Stimulated activated CD4-positive, alpha-beta T cell treated with anti-CD3 and anti-CD28 coated beads, Interleukin-15, amount 100 ng/mL, for 48 hours (primary cell): ENCODE measurements at regions not wholly inside any gene's neighbourhood (a gene's known extent, or its start where the extent isn't known, plus 50 kb on each side); places are given as distances from the start of the nearest gene placed in this dataset.

Experiments
- DNase-seq, 2 donors: peaks; one replicate each; pipeline ENCODE4 v3.0.0-alpha.2; 2020; ENCODE audit warnings: low read depth in 2 of 2

DNA sequence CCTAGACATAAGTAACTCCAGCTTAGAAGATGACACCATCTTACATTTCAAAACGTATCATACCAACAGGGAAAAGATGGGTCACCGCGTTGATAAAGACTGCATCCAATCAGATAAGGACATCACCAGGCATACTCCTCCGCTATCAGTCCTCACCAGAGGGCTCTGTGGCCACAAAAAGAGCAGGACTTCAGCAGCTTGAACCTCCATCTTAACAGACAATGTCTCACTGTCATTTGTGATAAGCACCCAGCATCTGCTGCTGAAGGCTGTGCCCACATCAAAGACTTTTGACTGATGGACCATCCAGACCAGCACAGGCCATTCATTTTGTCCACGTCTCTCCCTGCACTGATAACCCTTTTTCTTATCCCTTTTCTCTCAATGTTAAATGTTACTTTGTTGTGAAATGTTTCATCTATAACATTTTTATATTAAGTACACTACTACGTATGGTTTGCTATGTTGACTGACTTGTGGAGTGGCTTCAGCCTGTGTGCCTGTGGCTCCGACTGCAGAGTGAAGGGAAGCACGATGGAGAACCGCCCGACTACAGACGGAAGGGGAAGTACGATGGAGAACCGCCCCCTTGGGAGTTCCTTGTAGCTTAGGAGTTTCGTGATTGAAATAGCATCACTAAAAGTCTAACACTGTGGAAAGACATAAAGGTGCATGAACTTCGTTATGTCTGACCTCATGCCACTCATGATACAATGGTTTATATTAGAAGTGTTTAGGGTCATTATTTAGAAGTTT, 595.4 kb upstream of the AGA start:
- no peak for DNase-seq

DNA sequence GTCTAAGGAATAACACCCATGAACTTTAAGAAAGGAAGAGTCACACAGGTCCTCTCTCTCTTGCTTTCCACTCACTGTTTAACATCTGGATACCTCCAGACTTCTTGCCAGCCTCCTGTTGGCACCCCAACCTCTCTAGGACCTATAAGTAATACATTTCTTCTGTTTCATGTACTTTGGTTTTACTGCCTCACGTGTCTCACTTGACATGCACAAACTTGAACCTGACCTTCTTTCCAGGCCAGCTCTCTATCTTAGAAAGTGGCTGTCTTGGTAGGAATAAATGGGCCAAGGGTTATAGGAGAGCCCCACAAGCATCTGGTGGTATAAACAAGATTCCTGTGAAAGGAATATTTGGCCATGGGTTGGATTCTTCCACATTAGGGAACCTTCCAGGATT, 614.8 kb upstream of the AGA start:
- no peak for DNase-seq

DNA sequence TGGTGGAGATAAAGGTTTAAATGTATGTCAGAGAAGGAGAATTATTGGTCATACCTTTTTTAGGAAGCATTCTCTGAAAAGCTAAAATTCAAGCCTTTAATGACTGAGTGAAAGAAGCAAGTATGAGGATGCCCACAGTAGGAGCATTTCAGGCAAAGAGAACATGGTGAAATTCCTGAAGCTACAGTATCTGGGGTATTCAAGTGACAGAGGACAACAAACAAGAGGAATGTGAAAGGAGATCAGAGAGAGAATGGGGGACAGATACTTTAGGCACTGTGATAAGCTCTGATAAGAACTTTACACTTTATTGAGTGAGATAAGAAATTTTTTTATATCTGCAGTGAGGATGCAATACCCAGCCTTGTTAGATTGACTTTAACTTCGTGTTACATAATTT, 621.3 kb upstream of the AGA start:
- no peak for DNase-seq

DNA sequence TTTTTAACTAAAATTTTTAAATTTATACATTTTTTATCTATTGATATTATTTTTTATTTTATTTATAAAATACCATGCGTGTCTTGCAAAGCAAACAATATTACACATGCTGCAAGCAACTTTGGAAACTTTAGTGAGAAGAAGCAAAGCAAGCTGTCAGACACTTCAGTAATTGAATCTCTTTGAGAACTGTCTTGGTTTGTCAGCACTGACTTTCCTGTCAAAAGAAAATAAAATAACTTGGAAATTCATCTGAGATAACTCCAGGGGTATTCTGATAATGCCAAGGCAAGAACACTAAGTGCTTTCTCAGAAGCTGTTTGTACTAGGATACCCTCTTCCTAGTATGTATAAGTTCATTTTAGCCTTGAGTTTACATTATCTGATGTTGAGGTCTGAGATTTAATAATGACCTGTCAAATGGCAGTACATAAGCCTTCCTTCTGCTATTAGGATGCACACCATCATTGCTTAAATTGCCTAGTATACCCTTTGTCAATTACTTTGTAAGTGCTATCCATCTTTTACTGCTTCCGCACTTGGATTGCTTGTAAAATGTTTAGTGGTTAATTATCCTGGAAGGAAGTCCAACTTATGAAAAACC, 624.2 kb upstream of the AGA start:
- DNase-seq, result no peak

DNA sequence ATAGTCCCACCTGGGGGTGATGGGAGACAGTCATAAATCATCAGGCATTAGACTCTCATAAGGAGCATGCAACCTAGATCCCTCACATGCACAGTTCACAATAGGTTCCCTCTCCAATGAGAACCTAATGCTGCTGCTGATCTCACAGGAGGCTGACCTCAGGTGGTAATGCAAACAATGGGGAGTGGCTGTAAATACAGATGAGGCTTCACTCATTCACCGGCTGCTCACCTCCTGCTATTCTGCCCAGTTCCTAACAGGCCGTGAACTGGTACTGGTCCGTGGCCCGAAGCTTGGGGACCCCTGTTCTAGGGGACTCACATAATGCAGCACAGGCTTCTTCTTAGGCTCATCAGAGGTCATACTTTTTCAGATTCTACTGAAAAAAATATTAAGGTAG, 625.9 kb upstream of the AGA start:
- no peak for DNase-seq

DNA sequence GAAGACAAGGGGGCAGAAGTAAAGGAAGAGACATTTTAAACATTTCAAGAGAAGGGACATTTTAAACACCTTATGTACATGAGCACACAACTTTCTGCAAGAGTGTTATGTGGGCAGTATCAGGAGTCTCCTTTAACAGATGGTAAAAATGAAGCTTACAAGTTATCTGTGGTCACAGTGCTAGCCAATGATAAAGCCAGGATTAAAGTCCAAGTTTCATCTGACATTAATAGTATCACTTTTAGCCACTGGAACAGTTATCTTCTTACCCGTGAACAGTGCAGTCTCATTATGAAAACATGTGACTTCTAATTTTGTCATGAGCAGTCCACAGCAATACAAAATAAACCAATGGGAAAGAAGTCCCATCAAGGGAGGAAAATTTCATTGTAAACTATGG, 627.9 kb upstream of the AGA start:
- no peak for DNase-seq

DNA sequence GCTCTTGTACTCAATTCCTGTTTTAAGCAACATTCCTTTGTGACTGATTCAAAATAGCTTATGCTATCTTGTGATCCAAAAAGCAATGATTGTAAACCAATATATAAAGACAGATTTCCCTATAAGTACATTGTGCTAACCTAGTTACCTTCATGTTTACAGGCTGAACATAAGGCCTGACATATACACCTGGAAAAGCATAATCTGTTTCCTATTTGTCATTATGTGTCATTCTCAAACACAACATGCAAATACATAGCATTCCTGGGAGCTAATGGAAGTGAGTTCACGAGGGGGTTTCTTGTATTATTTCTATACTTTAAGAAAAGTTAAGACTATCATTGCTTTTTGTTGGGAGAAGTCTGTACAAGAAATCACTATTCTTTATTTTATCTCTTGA, 638.1 kb upstream of the AGA start:
- no peak for DNase-seq

DNA sequence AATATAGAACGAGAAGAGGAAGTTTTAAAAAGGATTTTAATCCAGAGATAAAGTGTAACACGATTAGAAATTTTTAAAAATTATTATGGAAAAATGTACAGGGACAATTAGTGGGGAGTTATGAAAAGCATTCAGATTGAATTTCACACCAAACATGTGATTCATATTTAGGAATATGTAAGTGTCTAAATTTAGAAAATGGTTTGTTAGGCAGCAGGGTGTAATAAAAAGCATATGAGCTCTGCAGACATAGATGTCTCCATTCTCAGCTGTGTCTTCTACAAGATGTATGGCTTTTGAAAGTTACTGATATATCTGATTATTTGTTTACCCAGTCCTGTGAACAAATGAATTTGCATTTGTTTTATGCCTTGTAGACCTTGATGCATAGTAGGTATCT, 638.9 kb upstream of the AGA start:
- DNase-seq, result no peak

DNA sequence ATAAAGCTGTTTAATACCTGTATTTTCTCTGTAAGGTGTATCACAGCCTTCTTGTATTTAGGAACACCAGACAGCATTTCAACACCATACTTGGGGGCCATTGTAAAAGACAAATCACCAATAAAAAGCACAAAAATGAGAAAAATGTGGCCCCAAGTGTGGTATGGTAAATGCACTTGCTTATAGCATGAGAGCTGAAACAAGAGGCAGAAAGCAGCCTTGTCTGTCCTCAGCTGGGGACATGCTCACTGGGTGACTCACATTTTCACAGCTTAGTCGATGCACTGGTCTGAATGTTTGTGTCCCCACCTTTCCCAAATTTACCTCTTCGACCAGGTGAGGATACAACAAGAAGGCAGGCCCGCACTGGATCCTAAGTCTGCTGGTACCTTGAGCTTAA, 639.7 kb upstream of the AGA start:
- no peak for DNase-seq

DNA sequence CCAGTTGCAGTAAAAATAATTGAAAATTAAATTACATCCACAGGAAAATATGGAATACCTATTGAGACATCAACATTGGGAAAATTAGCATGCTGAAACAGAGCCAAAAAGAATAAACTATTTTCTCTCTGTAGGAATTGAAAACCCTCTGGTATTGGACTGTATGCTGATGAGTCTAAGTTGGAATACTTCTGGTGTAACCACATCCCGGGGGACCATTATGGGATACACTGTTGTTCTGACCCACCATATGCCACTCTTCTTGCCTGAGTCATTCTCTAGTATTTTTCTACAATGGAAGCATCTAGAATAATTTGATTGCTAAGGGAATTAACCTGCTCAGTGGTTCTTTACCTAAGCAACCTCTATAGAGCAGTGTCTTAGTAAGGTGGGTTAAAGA, 640.7 kb upstream of the AGA start:
- no peak for DNase-seq

DNA sequence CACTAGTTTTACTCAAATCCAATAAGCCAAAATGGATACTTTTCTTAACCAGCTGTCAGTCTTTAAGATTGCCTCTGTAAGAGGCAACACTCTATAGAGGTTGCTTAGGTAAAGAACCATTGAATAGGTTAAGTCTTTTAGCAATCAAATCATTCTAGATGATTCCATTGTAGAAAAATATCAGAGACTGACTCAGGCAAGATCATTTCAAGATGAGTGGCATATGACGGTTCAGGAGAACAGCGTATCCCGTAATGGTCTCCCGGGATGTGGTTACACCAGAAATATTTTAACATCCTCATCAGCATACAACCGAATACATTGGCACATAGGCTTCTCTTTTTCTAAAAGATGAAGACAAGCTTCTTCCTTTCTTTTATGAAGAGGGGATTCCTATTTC, 641.7 kb upstream of the AGA start:
- DNase-seq, result no peak

DNA sequence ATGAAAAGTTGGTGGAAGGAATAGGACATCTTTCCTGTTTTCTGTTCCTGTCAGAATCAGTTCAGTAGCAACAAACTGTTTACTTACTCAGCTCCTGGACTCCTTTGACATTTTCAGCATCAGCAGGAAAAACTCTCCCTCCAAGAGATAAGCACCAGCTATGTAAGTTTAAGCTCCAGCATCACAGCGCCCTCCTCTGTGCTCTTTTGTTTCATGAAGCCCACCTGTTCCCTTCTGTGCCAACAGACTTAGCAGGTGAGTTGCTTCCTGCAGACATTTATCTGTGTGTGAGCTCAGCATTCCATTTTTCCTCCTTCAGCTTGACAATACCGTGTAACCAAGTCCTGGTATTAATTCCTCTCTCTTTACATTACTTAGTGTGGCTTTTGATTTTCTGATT, 644.1 kb upstream of the AGA start:
- no peak for DNase-seq

DNA sequence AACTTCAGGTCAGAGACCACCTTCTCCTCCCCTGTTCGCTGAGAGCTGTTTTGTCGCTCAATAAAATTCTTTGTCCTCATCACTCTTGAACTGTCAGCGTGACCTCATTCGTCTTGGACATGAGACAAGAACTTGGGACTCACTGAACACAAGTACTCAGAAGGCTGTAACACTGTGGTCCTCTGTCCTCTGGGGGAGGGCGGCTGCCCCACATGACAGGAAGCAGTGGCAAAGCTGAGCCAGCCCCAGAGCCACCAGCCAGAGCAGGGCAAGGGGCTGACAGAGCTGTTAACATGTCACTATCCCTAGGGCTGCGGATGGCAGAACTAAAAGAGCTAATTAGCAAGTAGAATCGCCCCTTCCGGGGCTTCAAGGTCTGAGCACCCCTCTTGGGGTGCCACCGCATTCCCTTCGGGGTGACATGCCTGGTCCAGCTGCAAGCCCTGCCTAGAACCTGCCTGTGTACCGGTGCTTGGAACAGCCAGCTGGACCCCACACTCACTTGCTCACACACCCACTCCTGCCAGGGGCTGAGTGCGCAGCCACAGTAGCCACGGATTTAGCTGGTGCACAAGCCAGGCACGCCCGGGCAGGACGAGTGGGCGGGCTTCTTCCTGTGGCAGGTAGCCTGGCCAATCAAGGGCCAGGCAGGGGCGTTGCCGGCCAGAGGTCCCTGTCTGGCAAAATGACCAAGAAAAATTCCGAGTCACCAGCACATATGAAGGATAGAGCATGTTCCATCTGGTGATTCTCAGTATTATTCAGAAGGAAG, 648.6 kb upstream of the AGA start:
- DNase-seq, result no peak

DNA sequence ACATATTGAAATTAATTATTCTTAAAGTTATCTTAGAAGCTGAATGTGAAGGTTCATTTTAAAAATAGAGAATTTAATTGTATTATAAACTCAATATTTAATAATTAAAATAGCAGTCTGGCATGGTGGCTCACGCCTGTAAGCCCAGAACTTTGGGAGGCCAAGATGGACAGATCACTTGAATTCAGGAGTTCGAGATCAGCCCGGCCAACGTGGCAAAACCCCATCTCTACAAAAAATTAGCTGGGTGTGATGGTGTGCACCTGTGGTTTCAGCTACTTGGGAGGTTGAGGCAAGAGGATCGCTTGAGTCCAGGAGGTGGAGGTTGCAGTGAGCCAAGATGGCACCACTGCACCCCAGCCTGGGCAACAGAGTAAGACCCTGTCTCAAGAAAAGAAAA, 659.9 kb upstream of the AGA start:
- no peak for DNase-seq

DNA sequence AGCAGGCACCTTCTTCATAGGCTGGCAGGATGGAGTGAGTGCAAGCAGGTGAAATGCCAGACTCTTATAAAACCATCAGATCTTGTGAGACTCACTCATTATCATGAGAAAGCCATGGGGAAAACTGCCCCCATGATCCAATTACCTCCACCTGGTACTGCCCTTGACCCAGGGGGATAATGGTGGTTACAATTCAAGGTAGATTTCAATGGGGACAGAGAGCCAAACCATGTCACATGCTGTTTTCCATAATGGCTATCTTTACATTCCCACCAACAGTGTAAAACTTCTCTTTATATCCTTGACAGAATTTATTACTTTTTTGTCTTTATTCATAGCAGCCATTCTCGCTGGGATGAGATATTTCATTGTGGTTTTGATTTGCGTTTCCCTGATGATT, 663.0 kb upstream of the AGA start:
- DNase-seq, result no peak

DNA sequence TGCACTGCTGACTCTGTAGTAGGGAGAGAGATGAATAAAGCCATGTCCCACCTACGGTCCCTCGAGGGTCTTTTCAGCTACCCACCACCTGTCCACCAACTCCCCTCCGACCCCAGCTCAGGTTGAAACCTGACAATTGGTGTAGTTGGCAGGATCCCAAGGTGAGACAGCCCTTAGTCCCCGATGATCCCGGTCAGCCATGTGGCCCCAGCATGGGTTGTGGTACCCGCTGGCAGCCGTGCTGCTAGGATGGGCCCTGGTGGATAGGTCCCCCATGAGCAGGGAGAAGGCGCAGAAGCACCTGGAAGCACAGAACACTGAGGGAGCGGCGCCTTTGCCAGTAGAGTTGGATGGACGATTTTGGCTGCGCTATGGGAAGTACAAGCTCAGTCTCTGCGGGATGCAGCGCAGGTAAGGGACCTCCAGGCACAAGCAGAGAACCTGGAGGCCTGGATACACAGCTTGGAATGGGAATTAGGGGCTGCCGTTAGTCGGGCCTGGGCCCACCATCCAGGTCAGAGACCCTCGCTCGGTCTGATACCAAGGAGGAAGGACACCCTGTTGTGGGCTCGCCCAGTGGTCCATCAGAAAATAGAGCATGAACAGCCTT, 694.6 kb upstream of the AGA start:
- DNase-seq, result no peak

DNA sequence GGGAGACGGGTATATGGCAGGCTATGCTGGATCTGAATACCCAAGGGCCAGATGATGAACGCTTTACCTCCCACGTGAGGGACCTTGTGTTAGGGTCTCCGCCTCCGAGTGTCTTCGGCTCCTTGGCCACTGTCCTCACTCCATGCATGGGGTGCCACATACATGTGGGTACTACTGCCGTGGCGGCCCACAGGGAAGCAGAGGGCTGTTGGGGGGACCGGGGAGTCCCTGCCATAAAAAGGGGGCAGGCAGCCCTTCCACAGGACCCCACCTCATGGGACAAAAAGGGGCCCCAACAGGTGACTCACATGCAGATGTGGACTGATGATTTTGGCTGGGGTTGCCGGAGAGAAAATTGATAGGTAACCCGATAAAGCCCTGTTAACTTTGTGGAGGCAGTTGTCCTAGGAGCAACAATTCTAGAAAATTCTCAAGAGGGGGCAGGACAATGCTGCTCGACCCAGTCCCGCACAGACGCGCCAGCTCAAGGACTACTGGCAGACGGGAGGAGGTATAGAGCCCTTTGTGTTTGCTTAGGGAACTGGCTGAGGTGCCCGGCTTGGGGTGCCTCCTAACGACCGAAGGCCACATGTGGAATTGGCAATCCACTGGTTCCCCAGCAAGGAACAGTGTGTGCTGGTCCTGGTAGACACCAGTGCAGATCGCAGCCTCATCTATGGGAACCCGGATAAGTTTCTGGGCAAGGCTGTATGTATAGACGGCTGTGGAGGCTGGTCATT, 695.7 kb upstream of the AGA start:
- no peak for DNase-seq

DNA sequence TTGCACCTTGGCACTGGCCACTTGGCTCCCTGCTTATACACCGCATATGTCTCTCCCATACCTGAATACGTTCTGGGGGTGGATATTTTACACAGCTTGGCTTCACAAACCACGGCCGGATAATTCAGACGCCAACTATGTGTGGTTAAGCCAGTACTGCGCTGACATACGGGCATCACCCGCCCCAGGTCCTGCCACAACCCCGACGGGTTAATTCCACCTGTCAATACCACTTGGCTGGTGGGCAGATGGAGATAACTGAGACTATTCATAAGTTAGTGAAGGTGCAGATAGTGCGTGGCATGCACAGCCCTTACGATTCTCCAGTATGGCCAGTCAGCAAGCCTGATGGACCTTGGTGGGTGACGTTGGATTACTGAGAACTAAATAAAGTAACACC, 696.3 kb upstream of the AGA start:
- no peak for DNase-seq

DNA sequence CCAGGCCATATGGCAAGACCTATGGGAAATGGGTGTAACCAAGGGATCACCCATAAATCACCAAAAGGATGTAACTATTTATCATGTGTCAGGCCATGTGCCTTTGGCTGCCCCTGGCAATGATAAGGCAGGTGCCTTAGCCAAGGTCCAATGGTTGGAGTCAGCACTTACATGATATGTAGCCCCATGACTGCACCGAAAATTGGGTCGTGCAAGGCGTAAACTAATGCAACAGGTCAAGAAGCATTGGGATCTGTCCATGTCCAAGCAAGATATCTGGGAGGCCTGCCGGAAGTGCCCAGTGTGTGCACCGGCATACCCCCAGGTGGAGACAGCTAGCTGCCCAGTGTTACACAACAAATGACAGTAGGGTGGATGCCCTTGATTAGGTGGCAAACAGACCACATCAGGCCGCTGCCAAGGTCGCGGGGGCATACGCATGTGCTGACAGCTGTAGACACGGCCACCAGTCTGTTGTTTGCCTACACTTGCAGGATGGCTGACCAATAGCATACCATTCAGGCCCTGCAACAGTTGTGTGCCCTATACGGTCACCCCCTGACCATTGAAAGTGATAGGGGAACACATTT, 698.2 kb upstream of the AGA start:
- DNase-seq, result no peak

DNA sequence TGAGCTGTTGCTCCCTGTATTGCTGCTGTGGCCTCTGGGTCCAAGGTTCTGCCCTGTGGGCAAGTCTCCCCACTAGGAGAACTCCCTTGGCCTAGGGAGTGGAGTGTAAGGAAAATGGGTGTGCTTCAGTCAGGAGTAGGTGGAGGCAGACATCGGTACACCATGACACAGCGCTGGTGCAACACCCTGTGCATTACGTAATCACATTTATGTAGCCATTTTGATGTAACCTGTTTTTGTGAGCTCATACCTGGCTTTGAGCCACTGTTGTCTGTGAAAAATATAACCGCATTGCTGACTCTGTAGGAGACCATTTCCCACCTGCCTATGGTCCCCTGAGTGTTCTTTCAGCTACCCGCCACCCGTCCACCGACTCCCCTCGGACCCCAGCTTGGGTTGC, 700.5 kb upstream of the AGA start:
- no peak for DNase-seq

DNA sequence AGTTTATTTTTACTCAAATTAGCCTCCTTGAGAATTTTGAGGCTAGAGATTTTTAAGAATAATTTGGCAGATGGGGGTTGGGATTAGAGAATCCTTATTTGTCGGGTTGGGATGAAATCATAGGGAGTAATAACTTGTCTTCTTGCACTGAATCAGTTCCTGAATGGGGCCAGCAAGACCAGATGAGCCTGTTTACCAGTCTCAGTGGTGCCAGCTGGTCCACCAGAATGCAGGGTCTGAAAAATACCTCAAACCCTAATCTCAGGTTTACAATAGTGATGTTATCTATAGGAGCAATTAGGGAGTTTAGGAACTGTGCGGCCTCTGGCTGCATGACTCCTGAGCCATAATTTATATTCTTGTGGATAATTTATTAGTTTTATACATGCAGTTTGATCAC, 705.9 kb upstream of the AGA start:
- DNase-seq, result no peak
